IMR-90 (cell line): ENCODE measurements at regions not wholly inside any gene's neighbourhood (a gene's known extent, or its start where the extent isn't known, plus 50 kb on each side); places are given as distances from the start of the nearest gene placed in this dataset.

Experiments
- CTCF ChIP-seq: conservative IDR thresholded peaks from 2 replicates; pipeline ENCODE4 v1.5.1; 2012; ENCODE audit warnings: mild to moderate bottlenecking, low read depth, low read length, improper control_type of control experiment
- FOS ChIP-seq: fragments of 150-350 bp; IDR thresholded peaks from 2 replicates; pipeline ENCODE4 v1.6.1; 2016; ENCODE audit warnings: low read depth, low read length
- MAFK ChIP-seq: IDR thresholded peaks from 2 replicates; pipeline ENCODE4 v1.6.1; 2012; ENCODE audit warnings: low read depth, low read length, improper control_type of control experiment
- POLR2A ChIP-seq: IDR thresholded peaks from 2 replicates; pipeline ENCODE4 v1.6.1; 2012; ENCODE audit warnings: mild to moderate bottlenecking, low read depth, low read length
- RAD21 ChIP-seq: IDR thresholded peaks from 2 replicates; pipeline ENCODE4 v1.6.1; 2012; ENCODE audit warnings: low read length, improper control_type of control experiment
- RFX5 ChIP-seq: IDR thresholded peaks from 2 replicates; pipeline ENCODE4 v1.8.0; 2012; ENCODE audit warnings: low read depth, mild to moderate bottlenecking, low read length, moderate library complexity
- USF2 ChIP-seq: fragments of 150-350 bp; IDR thresholded peaks from 2 replicates; pipeline ENCODE4 v1.6.1; 2017; ENCODE audit warnings: mild to moderate bottlenecking, antibody characterized with exemption, low read length, low read depth

- TF ChIP-seq POLR2A (no peak), CTCF (no peak), FOS (no peak), MAFK (no peak), RAD21 (no peak), USF2 (no peak), RFX5 (no peak)
Measured at GRCh38 chr14:81991998-81992397, 458.3 kb upstream of the SEL1L start.
